GM10248 (cell line): ENCODE measurements at regions not wholly inside any gene's neighbourhood (a gene's known extent, or its start where the extent isn't known, plus 50 kb on each side); places are given as distances from the start of the nearest gene placed in this dataset.

Experiments used
- CTCF ChIA-PET: fragments of 300-600 bp; sonication (Branson Sonifier 250); formaldehyde crosslinking; extraction: SDS; loops from one replicate; lab custom pipeline; 2021; ENCODE audit warnings: antibody characterized with exemption; lab: Yijun Ruan, JAX
- POLR2A ChIA-PET: fragments of 350-650 bp; sonication (Branson Sonifier 250); formaldehyde crosslinking; extraction: SDS; loops from one replicate; lab custom pipeline; 2020; ENCODE audit warnings: antibody characterized with exemption; lab: Yijun Ruan, JAX
- DNase-seq: peaks from one replicate; pipeline ENCODE4 v3.0.0; 2012; ENCODE audit errors: extremely low spot score
- CTCF ChIP-seq: IDR thresholded peaks from 2 replicates; pipeline ENCODE4 v1.5.1; 2012; ENCODE audit warnings: mild to moderate bottlenecking, low read depth; ENCODE audit errors: extremely low read depth, missing control alignments, control extremely low read depth

- DNase-seq = no peak
- POLR2A ChIA-PET = no interaction called here
- CTCF ChIA-PET = no interaction called here
- no peak for TF ChIP-seq CTCF
These were observed 732.4 kb upstream of the GBE1 start for GRCh38 chr3:82493858-82494257.

- TF ChIP-seq CTCF = no peak
- ChIA-PET POLR2A (no interaction called here), CTCF (interaction anchor here (0.9 kb wide), 1 partner anchor 10 kb away, joined by 3 read pairs; no protein-coding TSS in a partner anchor)
- no peak for DNase-seq
These were observed 713.9 kb upstream of the GBE1 start for GRCh38 chr3:82475306-82475705.

GRCh38 chr3:82474711-82475110, 713.3 kb upstream of the GBE1 start:
- ChIA-PET CTCF (interaction anchor here (0.9 kb wide), 1 partner anchor 10 kb away, joined by 3 read pairs; no protein-coding TSS in a partner anchor), POLR2A (no interaction called here)
- no peak for TF ChIP-seq CTCF
- DNase-seq = no peak

- ChIA-PET CTCF (no interaction called here), POLR2A (no interaction called here)
- TF ChIP-seq CTCF = no peak
These were observed 712.6 kb upstream of the GBE1 start for GRCh38 chr3:82473864-82474541.

GRCh38 chr3:82467051-82467450, 705.6 kb upstream of the GBE1 start:
- TF ChIP-seq CTCF = no peak
- DNase-seq = no peak
- ChIA-PET CTCF (no interaction called here), POLR2A (no interaction called here)

More at GRCh38 chr3:82473864-82474541, 712.6 kb upstream of the GBE1 start:
- no peak for DNase-seq

- DNase-seq = no peak
These were observed 701.5 kb upstream of the GBE1 start for GRCh38 chr3:82462977-82463376.

More at GRCh38 chr3:82462977-82463376, 701.5 kb upstream of the GBE1 start:
- ChIA-PET CTCF (no interaction called here), POLR2A (no interaction called here)
- TF ChIP-seq CTCF = no peak
